ENCODE measurements at regions not wholly inside any gene's neighbourhood (a gene's known extent, or its start where the extent isn't known, plus 50 kb on each side); places are given as distances from the start of the nearest gene placed in this dataset.

DNA sequence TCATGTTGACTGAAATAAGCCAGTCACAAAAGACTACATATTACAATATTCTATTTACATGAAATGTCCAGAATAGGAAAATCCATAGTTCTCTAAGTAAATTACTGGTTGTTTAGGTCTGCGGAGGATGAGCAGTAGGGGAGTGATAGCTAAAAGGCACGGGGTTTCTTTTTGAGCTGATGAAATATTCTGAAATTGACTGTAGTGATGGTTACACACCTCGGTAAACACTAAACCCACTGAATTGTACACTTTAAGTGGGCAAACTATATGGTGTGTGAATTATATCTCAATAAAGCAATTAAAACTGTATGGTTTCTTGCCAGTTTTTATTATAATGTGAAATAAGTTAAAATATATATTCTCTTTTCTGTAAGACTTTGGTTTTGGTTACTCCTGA, 77.7 kb upstream of the TMED7 start:
- DNase-seq (ENCODE audit: low spot score) (no peak), FAIRE-seq (no peak), ATAC-seq (no peak)
- no TSS peak for BruUV-seq (replicated peaks)
- 77% methylated on average over 3 of the region's 3 CpGs for WGBS (ENCODE audit: low lambda C conversion rate)
- intact Hi-C loops (cut with micrococcal nuclease; ENCODE audit: unreplicated experiment) (no loop called here), in situ Hi-C loops (cut with HindIII; ENCODE audit: extremely low pct_ligation_motif_present, low pct_unique_long_range_greater_than_20kb) (no loop called here)
- ChIA-PET POLR2A (no interaction called here), CTCF (ENCODE audit: low intra/inter-chr PET ratio, low total read pairs) (no interaction called here)
- Histone ChIP-seq H3K27ac (ENCODE audit: extremely low read length, insufficient read depth, low read length) (no peak overlapping the region), H3K4me3 (replicated peaks in 1 of 3; ENCODE audit: insufficient read depth in 1 of 3, low read depth in 2 of 3, low read length in 3 of 3) (no peak overlapping the region), H3K79me2 (ENCODE audit: insufficient read depth, low read length) (no peaks in the 10 kb centered on the region), H2AFZ (ENCODE audit: low read length) (no peak overlapping the region), H3K9ac (ENCODE audit: insufficient read depth, low read depth, low read length) (no peak overlapping the region), H3K4me2 (ENCODE audit: low read depth, low read length) (no peak overlapping the region), H3K9me3 (ENCODE audit: low read length) (no peaks in the 10 kb centered on the region), H4K20me1 (ENCODE audit: insufficient read depth, low read length) (no peaks in the 10 kb centered on the region), H3K36me3 (replicated peaks in 1 of 2; ENCODE audit: control insufficient read depth in 1 of 2, insufficient read depth in 2 of 2, low read length in 2 of 2) (no peaks in the 10 kb centered on the region), H3K4me1 (ENCODE audit: insufficient read depth, low read length) (peaks cover 14% of the 10 kb centered on the region), H3K27me3 (ENCODE audit: control insufficient read depth in 1 of 2, insufficient read depth in 2 of 2, low read length in 2 of 2) (no peaks in the 10 kb centered on the region)
- no peak for TF ChIP-seq SMAD9 (CRISPR knock-in tag; IDR thresholded peaks at IDR 0.05)
- no peak for TF ChIP-seq ZNF839 (CRISPR knock-in tag; IDR thresholded peaks at IDR 0.05; ENCODE audit: borderline replicate concordance)
- TF ChIP-seq ZNF230 (CRISPR knock-in tag; IDR thresholded peaks at IDR 0.05): no peak
- TF ChIP-seq POLR2AphosphoS2 (IDR thresholded peaks at IDR 0.05; ENCODE audit: low read depth, low read length): no peak
- TF ChIP-seq RBAK (CRISPR knock-in tag; IDR thresholded peaks at IDR 0.05): no peak
- no peak for TF ChIP-seq PLRG1 (conservative IDR thresholded peaks at IDR 0.05)
- TF ChIP-seq ZNF652 (CRISPR knock-in tag; IDR thresholded peaks at IDR 0.05; ENCODE audit: borderline replicate concordance, low read depth): no peak
- TF ChIP-seq U2AF1 (optimal IDR thresholded peaks at IDR 0.05; ENCODE audit: low read depth, low read length): no peak

DNA sequence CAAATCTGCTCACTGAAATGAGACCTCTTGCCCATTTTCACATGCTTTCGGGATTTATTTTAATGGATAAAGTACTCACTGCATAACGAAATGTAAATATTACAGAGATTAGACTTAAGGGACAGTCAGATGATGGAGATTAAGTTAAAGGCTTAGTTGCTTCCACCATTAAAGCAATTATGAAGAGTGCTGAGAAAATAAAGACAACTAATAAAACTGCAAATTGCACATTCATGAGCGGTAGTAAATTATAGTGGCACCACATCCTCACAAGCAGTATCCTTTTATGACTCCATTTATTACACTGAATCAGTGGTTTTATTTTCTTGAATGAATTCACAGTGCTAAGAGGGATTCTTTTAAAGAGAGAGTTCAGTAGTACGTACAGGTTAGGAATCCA, 76.2 kb upstream of the TMED7 start:
- Histone ChIP-seq H3K4me1 (ENCODE audit: insufficient read depth, low read length) (peaks cover 13% of the 10 kb centered on the region), H3K27me3 (ENCODE audit: control insufficient read depth in 1 of 2, insufficient read depth in 2 of 2, low read length in 2 of 2) (no peaks in the 10 kb centered on the region), H3K36me3 (replicated peaks in 1 of 2; ENCODE audit: control insufficient read depth in 1 of 2, insufficient read depth in 2 of 2, low read length in 2 of 2) (no peaks in the 10 kb centered on the region), H3K9ac (ENCODE audit: insufficient read depth, low read depth, low read length) (no peak overlapping the region), H3K4me2 (ENCODE audit: low read depth, low read length) (no peak overlapping the region), H4K20me1 (ENCODE audit: insufficient read depth, low read length) (no peaks in the 10 kb centered on the region), H3K9me3 (ENCODE audit: low read length) (no peaks in the 10 kb centered on the region), H2AFZ (ENCODE audit: low read length) (no peak overlapping the region), H3K4me3 (replicated peaks in 1 of 3; ENCODE audit: insufficient read depth in 1 of 3, low read depth in 2 of 3, low read length in 3 of 3) (no peak overlapping the region), H3K27ac (ENCODE audit: extremely low read length, insufficient read depth, low read length) (no peak overlapping the region), H3K79me2 (ENCODE audit: insufficient read depth, low read length) (no peaks in the 10 kb centered on the region)
- in situ Hi-C loops (cut with HindIII; ENCODE audit: extremely low pct_ligation_motif_present, low pct_unique_long_range_greater_than_20kb): no loop called here
- WGBS (ENCODE audit: low lambda C conversion rate): 75% methylated on average over 4 of the region's 4 CpGs
- intact Hi-C loops (cut with micrococcal nuclease; ENCODE audit: unreplicated experiment): no loop called here
- ChIA-PET POLR2A (no interaction called here), CTCF (ENCODE audit: low intra/inter-chr PET ratio, low total read pairs) (no interaction called here)
- ATAC-seq (no peak), FAIRE-seq (no peak), DNase-seq (ENCODE audit: low spot score) (no peak)
- no TSS peak for BruUV-seq (replicated peaks)
- TF ChIP-seq ZNF589 (CRISPR knock-in tag; conservative IDR thresholded peaks at IDR 0.05): no peak
- no peak for TF ChIP-seq ZSCAN25 (CRISPR knock-in tag; IDR thresholded peaks at IDR 0.05)
- TF ChIP-seq, protein P1, sequence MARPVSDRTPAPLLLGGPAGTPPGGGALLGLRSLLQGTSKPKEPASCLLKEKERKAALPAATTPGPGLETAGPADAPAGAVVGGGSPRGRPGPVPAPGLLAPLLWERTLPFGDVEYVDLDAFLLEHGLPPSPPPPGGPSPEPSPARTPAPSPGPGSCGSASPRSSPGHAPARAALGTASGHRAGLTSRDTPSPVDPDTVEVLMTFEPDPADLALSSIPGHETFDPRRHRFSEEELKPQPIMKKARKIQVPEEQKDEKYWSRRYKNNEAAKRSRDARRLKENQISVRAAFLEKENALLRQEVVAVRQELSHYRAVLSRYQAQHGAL (CRISPR knock-in tag; IDR thresholded peaks at IDR 0.05; ENCODE audit: not compliant biosample characterization): no peak
- no peak for TF ChIP-seq FLYWCH1 (CRISPR knock-in tag; IDR thresholded peaks at IDR 0.05)
- no peak for TF ChIP-seq ZZZ3 (CRISPR knock-in tag; IDR thresholded peaks at IDR 0.05; ENCODE audit: borderline replicate concordance)
- no peak for TF ChIP-seq RORA (CRISPR knock-in tag; IDR thresholded peaks at IDR 0.05)
- TF ChIP-seq, protein P2, sequence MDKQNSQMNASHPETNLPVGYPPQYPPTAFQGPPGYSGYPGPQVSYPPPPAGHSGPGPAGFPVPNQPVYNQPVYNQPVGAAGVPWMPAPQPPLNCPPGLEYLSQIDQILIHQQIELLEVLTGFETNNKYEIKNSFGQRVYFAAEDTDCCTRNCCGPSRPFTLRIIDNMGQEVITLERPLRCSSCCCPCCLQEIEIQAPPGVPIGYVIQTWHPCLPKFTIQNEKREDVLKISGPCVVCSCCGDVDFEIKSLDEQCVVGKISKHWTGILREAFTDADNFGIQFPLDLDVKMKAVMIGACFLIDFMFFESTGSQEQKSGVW (CRISPR knock-in tag; IDR thresholded peaks at IDR 0.05; ENCODE audit: borderline replicate concordance): no peak
- TF ChIP-seq TRIM24 (CRISPR knock-in tag; IDR thresholded peaks at IDR 0.05): no peak

Data from HepG2 (cell line).